Neuronal stem cell (in vitro differentiated cells): ENCODE measurements at regions not wholly inside any gene's neighbourhood (a gene's known extent, or its start where the extent isn't known, plus 50 kb on each side); places are given as distances from the start of the nearest gene placed in this dataset.
"Not testable (repeated sequence)": the region's sequence is repeated elsewhere in the genome, so short reads cannot be mapped to it uniquely, and the experiment has no call there.

Experiments used
- DNase-seq: peaks from one replicate; pipeline ENCODE4 v3.0.0-alpha.2; 2013; ENCODE audit warnings: low spot score
- H2AFZ ChIP-seq: one replicate; pipeline ENCODE4 v1.6.1; 2013; ENCODE audit warnings: mild to moderate bottlenecking, low read length, inconsistent platforms
- H2AK5ac ChIP-seq: 2 replicates; pipeline ENCODE4 v1.6.1; 2013; ENCODE audit warnings: low read depth, mild to moderate bottlenecking, inconsistent platforms, low read length, moderate library complexity, mixed read lengths
- H2BK120ac ChIP-seq: 2 replicates; pipeline ENCODE4 v1.6.1; 2013; ENCODE audit warnings: low read depth, mild to moderate bottlenecking, inconsistent platforms, low read length, moderate library complexity, mixed read lengths
- H2BK12ac ChIP-seq: one replicate; pipeline ENCODE4 v1.6.1; 2013; ENCODE audit warnings: low read length, inconsistent platforms
- H2BK15ac ChIP-seq: 2 replicates; pipeline ENCODE4 v1.6.1; 2013; ENCODE audit warnings: mild to moderate bottlenecking, low read length, inconsistent platforms, mixed read lengths
- H2BK5ac ChIP-seq: one replicate; pipeline ENCODE4 v1.6.1; 2013; ENCODE audit warnings: inconsistent platforms, mild to moderate bottlenecking, low read length, moderate library complexity
- H3K14ac ChIP-seq: one replicate; pipeline ENCODE4 v1.6.1; 2013; ENCODE audit warnings: low read length, inconsistent platforms
- H3K18ac ChIP-seq: 2 replicates; pipeline ENCODE4 v1.6.1; 2013; ENCODE audit warnings: low read length, inconsistent platforms
- H3K23ac ChIP-seq: 2 replicates; pipeline ENCODE4 v1.6.1; 2013; ENCODE audit warnings: low read depth, mild to moderate bottlenecking, mixed read lengths, low read length, inconsistent platforms; ENCODE audit not compliant: poor library complexity
- H3K27ac ChIP-seq: replicated peaks from 3 replicates; pipeline ENCODE4 v1.5.1; 2013; ENCODE audit warnings: low read length, inconsistent platforms
- H3K27me3 ChIP-seq, 3 experiments: 2 replicates each; pipeline ENCODE4 v1.6.1; 2013; ENCODE audit warnings: low read length in 3 of 3, mild to moderate bottlenecking in 2 of 3, inconsistent platforms in 1 of 3, low read depth in 1 of 3, mixed read lengths in 1 of 3, moderate library complexity in 1 of 3; ENCODE audit not compliant: control insufficient read depth in 3 of 3, insufficient read depth in 3 of 3
- H3K36me3 ChIP-seq, 2 donors: replicated peaks in 1 of 2; 2 replicates each; pipeline ENCODE4 v1.6.1; 2013; ENCODE audit warnings: low read length in 2 of 2; ENCODE audit not compliant: control insufficient read depth in 2 of 2, insufficient read depth in 2 of 2
- H3K4ac ChIP-seq: 2 replicates; pipeline ENCODE4 v1.6.1; 2013; ENCODE audit warnings: inconsistent platforms, mild to moderate bottlenecking, low read length, moderate library complexity
- H3K4me1 ChIP-seq, 2 donors: 1 replicate in 1 of 2; 2 replicates in 1 of 2; pipeline ENCODE4 v1.6.1; 2013; ENCODE audit warnings: low read length in 2 of 2, low read depth in 1 of 2; ENCODE audit not compliant: control insufficient read depth in 2 of 2, insufficient read depth in 1 of 2
- H3K4me2 ChIP-seq: one replicate; pipeline ENCODE4 v1.6.1; 2013; ENCODE audit warnings: mild to moderate bottlenecking, low read length, inconsistent platforms; ENCODE audit not compliant: insufficient read depth, poor library complexity, severe bottlenecking
- H3K4me3 ChIP-seq, 2 donors: 2 replicates each; pipeline ENCODE4 v1.5.1; 2013; ENCODE audit warnings: low read length in 2 of 2, mild to moderate bottlenecking in 2 of 2, inconsistent platforms in 1 of 2, moderate library complexity in 1 of 2
- H3K79me1 ChIP-seq: one replicate; pipeline ENCODE4 v1.6.1; 2013; ENCODE audit warnings: low read depth, mild to moderate bottlenecking, inconsistent platforms, low read length, moderate library complexity
- H3K9ac ChIP-seq: one replicate; pipeline ENCODE4 v1.6.1; 2013; ENCODE audit warnings: mild to moderate bottlenecking, low read depth, low read length, inconsistent platforms; ENCODE audit not compliant: poor library complexity
- H3K9me3 ChIP-seq, 2 donors: replicated peaks in 1 of 2; 2 replicates each; pipeline versions ENCODE3 to v1.6.1; 2013; ENCODE audit warnings: low read length in 2 of 2, mild to moderate bottlenecking in 2 of 2, inconsistent platforms in 1 of 2, low read depth in 1 of 2, mixed read lengths in 1 of 2, moderate library complexity in 1 of 2; ENCODE audit not compliant: control insufficient read depth in 2 of 2, insufficient read depth in 1 of 2
- H4K8ac ChIP-seq: one replicate; pipeline ENCODE4 v1.6.1; 2013; ENCODE audit warnings: low read depth, mild to moderate bottlenecking, inconsistent platforms, low read length, moderate library complexity
- H4K91ac ChIP-seq: one replicate; pipeline ENCODE4 v1.6.1; 2013; ENCODE audit warnings: low read length, low read depth, mild to moderate bottlenecking, inconsistent platforms; ENCODE audit not compliant: poor library complexity
- WGBS, 2 donors: extraction: QIAGEN DNeasy Blood & Tissue Kit; methylation state at CpG; one replicate each; pipeline ENCODE4 v1.1.7; 2013; ENCODE audit warnings: missing lambda C conversion rate in 2 of 2, mixed read lengths in 1 of 2; ENCODE audit not compliant: insufficient read length in 2 of 2, insufficient replicate concordance in 1 of 2; ENCODE audit errors: extremely low coverage in 2 of 2; 5-methylcytosine and 5-hydroxymethylcytosine counted together

DNA sequence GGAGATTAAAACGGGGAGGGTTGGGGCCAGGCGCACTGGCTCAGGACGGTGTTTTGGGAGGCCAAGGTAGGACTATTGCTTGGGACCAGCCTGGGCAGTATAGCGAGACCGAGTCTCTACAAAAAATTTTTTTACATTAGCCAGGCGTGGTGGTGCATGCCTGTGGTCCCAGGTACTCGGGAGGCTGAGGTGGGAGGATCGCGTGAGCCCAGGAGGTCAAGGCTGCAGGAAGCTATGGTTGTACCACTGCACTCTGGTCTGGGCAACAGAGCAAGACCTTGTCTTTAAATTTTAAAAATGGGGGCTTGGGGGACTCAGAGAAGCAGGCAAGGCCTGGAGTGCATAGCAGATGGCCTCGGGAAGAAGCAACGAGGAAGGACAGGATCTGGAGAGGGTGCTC lies 436.7 kb upstream of the ZNF722 start:
- not testable (repeated sequence) for DNase-seq, H3K27me3 ChIP-seq, H2BK120ac ChIP-seq, H4K91ac ChIP-seq, H3K23ac ChIP-seq, H3K36me3 ChIP-seq, H3K27ac ChIP-seq, H3K9me3 ChIP-seq, H3K18ac ChIP-seq, H2AFZ ChIP-seq, H2BK15ac ChIP-seq, H4K8ac ChIP-seq, H2BK12ac ChIP-seq, H3K14ac ChIP-seq, H2BK5ac ChIP-seq, H3K9ac ChIP-seq, H3K4me1 ChIP-seq, H3K4me3 ChIP-seq, H3K4me2 ChIP-seq, H3K79me1 ChIP-seq, H3K4ac ChIP-seq, H2AK5ac ChIP-seq
- WGBS, 2 donors, result no CpG with 5 or more reads among the region's 11 CpGs

DNA sequence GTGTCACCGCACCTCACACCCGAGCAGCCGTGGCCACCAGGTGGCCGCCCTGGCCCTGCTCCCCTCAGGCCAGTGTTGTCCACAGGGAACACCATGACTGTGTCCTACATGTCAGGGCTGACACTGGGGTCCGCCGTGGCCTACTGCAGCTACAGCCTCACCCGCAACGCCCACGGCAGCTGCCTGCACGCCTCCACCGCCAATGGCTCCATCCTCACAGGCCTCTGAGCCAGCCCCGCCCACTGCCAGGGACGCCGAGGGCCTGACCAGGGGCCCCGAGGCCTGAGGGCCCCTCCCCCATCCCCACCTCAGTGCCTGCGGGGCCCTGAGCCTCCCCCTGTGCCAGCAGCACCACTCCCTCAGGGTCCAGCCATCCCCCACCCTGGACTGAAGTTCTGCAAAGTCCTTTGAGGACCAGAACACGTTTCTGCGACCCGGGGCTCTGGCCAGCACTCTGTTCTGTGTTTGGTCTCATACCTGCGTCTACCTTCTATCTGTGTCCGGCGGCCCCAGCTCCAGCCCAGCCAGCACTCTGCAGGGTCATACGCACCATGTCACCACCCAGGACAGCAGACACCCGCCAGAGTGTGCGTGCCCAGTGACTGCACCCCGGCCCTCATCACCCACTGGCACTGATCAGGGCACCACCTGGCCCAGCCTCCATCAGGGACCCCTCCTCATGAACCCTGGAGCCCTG lies 436.1 kb upstream of the ZNF722 start:
- H3K27me3 ChIP-seq, H3K79me1 ChIP-seq, H3K36me3 ChIP-seq, H3K23ac ChIP-seq, H3K27ac ChIP-seq, H3K4me2 ChIP-seq, H3K4me3 ChIP-seq, H2BK120ac ChIP-seq, H3K9ac ChIP-seq, H3K4me1 ChIP-seq, H2BK15ac ChIP-seq, H2AK5ac ChIP-seq, H2BK5ac ChIP-seq, H2AFZ ChIP-seq, H4K8ac ChIP-seq, H3K14ac ChIP-seq, DNase-seq, H3K4ac ChIP-seq, H2BK12ac ChIP-seq, H4K91ac ChIP-seq, H3K9me3 ChIP-seq, H3K18ac ChIP-seq: not testable (repeated sequence)
- no CpG with 5 or more reads among the region's 26 CpGs for WGBS, 2 donors

DNA sequence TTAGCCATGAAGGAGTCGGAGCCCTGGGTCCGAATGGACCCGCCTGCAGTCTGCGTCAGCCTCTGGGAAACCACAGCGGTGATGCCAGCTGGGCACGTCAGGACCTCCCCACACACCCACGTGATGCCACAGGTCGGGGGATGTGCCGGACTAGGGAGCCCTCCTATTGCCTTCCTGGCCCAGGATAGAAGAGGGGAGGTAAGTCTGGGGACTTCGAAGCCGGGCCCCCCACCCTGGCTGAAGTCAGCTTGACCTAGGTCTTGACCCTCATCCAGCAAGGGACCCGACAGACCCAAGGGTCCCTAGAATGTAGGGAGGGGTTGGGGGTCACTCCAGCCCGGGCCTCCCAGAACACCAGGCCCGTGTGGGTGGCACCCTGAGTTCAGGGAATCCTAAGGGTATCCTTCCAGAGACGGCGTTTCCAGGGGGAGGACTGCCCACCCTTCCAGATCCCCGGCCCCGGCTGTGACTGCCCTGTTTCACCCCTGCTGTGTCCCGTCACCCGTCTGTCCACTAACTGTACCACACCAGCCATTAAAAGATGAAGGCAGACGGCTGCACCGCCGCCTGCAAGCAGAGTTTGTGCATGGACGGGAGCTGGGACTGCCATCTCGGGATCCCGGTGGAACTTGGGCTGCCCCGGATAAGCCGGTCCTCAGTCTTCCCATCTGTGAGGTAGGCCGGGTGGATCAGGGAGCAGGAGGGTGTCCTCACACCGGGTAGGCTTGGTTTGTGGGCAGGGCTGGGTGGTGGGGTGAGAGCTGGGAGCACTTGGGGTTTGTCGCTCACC lies 435.3 kb upstream of the ZNF722 start:
- H2BK12ac ChIP-seq, H3K79me1 ChIP-seq, H3K9ac ChIP-seq, H2BK5ac ChIP-seq, H3K27me3 ChIP-seq, H3K36me3 ChIP-seq, DNase-seq, H3K4me3 ChIP-seq, H3K4me1 ChIP-seq, H2AFZ ChIP-seq, H2BK15ac ChIP-seq, H3K27ac ChIP-seq, H3K4me2 ChIP-seq, H4K91ac ChIP-seq, H2BK120ac ChIP-seq, H3K14ac ChIP-seq, H3K4ac ChIP-seq, H2AK5ac ChIP-seq, H4K8ac ChIP-seq, H3K9me3 ChIP-seq, H3K23ac ChIP-seq, H3K18ac ChIP-seq: not testable (repeated sequence)
- no CpG with 5 or more reads among the region's 31 CpGs for WGBS, 2 donors

DNA sequence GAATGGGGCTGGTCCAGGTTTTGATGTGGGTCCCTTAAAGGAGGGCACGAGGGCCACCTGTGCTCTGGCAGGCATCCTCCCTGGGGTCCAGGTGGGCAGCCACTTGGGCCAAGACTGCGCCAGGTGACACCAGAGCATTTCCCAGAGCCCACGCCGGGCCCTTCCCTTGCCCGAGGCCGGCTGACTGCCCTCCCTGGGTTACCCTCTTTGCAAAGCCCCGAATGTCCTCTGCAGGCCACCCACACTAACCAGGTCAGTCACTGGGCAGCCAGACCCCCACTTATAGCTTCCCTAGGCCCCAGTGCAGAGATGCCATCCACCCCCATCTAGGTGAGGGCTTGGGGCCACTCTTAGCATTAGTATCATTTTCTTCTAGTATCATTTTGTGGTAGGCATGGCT lies 433.8 kb upstream of the ZNF722 start:
- H3K18ac ChIP-seq, H2BK15ac ChIP-seq, H2AFZ ChIP-seq, H3K4me3 ChIP-seq, H3K9ac ChIP-seq, H3K4me2 ChIP-seq, H3K36me3 ChIP-seq, H3K79me1 ChIP-seq, H2BK120ac ChIP-seq, H3K14ac ChIP-seq, H3K27me3 ChIP-seq, H3K27ac ChIP-seq, H3K4ac ChIP-seq, H4K8ac ChIP-seq, H2BK5ac ChIP-seq, H3K4me1 ChIP-seq, H3K23ac ChIP-seq, H4K91ac ChIP-seq, H3K9me3 ChIP-seq, H2BK12ac ChIP-seq, H2AK5ac ChIP-seq, DNase-seq: not testable (repeated sequence)
- no CpG with 5 or more reads among the region's 7 CpGs for WGBS, 2 donors
